OCI-LY1 (cell line): ENCODE measurements at regions not wholly inside any gene's neighbourhood (a gene's known extent, or its start where the extent isn't known, plus 50 kb on each side); places are given as distances from the start of the nearest gene placed in this dataset.

Experiments
- H2AFZ ChIP-seq: fragments of 200-600 bp; sonication (generic), shearing (Covaris generic); 2 replicates; pipeline ENCODE4 v1.6.0; 2014; ENCODE audit warnings: antibody characterized with exemption, mild to moderate bottlenecking, low read length
- H3F3A ChIP-seq: fragments of 200-600 bp; sonication (generic), shearing (Covaris generic); 2 replicates; pipeline ENCODE4 v1.6.0; 2014; ENCODE audit warnings: mild to moderate bottlenecking, antibody characterized with exemption, low read length, moderate library complexity; ENCODE audit not compliant: insufficient read depth
- H3K27ac ChIP-seq: fragments of 200-600 bp; sonication (generic); 2 replicates; pipeline ENCODE4 v1.5.1; 2014; ENCODE audit warnings: low read length, mixed run types, mild to moderate bottlenecking, low read depth; ENCODE audit not compliant: poor library complexity, severe bottlenecking
- H3K27me3 ChIP-seq: fragments of 200-600 bp; sonication (generic); 2 replicates; pipeline ENCODE4 v1.6.0; 2014; ENCODE audit warnings: antibody characterized with exemption, mild to moderate bottlenecking, low read length, moderate library complexity; ENCODE audit not compliant: insufficient read depth
- H3K36me3 ChIP-seq: fragments of 200-600 bp; sonication (generic); 2 replicates; pipeline ENCODE4 v1.6.1; 2014; ENCODE audit warnings: mild to moderate bottlenecking, antibody characterized with exemption, low read length, moderate library complexity, mixed read lengths; ENCODE audit not compliant: insufficient read depth
- H3K4me1 ChIP-seq: fragments of 200-600 bp; sonication (generic); 2 replicates; pipeline ENCODE4 v1.5.1; 2014; ENCODE audit warnings: mild to moderate bottlenecking, low read length, moderate library complexity; ENCODE audit not compliant: insufficient read depth, severe bottlenecking
- H3K4me2 ChIP-seq: fragments of 200-600 bp; sonication (generic), shearing (Covaris generic); 2 replicates; pipeline ENCODE4 v1.6.1; 2014; ENCODE audit warnings: low read length
- H3K4me3 ChIP-seq: fragments of 200-600 bp; sonication (generic); 2 replicates; pipeline ENCODE4 v1.5.1; 2014; ENCODE audit warnings: low read length, low read depth, mild to moderate bottlenecking, mixed read lengths; ENCODE audit not compliant: poor library complexity, severe bottlenecking
- H3K79me2 ChIP-seq: fragments of 200-600 bp; shearing (Covaris generic); 2 replicates; pipeline ENCODE4 v1.6.1; 2016; ENCODE audit warnings: mixed run types, low read length, mixed read lengths; ENCODE audit not compliant: insufficient read depth
- H3K9ac ChIP-seq: fragments of 200-600 bp; sonication (generic), shearing (Covaris generic); 2 replicates; pipeline ENCODE4 v1.6.1; 2014; ENCODE audit warnings: mild to moderate bottlenecking, low read length, mixed read lengths
- H3K9me2 ChIP-seq: fragments of 200-600 bp; sonication (generic), shearing (Covaris generic); 2 replicates; pipeline ENCODE4 v1.6.1; 2014; ENCODE audit warnings: low read depth, mild to moderate bottlenecking, low read length, mixed read lengths
- H3K9me3 ChIP-seq: fragments of 200-600 bp; shearing (Covaris generic); 2 replicates; pipeline ENCODE4 v1.6.1; 2014; ENCODE audit warnings: low read length, mixed read lengths
- H4K20me1 ChIP-seq: fragments of 200-600 bp; sonication (generic), shearing (Covaris generic); 2 replicates; pipeline ENCODE4 v1.6.0; 2016; ENCODE audit warnings: mild to moderate bottlenecking, low read length; ENCODE audit not compliant: insufficient read depth
- EZH2 ChIP-seq: fragments of 200-600 bp; sonication (generic), shearing (Covaris generic); IDR thresholded peaks from 2 replicates; pipeline ENCODE4 v1.8.0; 2017; ENCODE audit warnings: borderline replicate concordance, mixed run types, mild to moderate bottlenecking, antibody characterized with exemption, low read length, moderate library complexity, mixed read lengths
- TF ChIP-seq, protein P1 (sequence below): fragments of 200-600 bp; sonication (generic), shearing (Covaris generic); IDR thresholded peaks from 2 replicates; pipeline ENCODE4 v1.5.1; 2017; ENCODE audit warnings: mild to moderate bottlenecking, antibody characterized with exemption, low read length, moderate library complexity, mixed read lengths

DNA sequence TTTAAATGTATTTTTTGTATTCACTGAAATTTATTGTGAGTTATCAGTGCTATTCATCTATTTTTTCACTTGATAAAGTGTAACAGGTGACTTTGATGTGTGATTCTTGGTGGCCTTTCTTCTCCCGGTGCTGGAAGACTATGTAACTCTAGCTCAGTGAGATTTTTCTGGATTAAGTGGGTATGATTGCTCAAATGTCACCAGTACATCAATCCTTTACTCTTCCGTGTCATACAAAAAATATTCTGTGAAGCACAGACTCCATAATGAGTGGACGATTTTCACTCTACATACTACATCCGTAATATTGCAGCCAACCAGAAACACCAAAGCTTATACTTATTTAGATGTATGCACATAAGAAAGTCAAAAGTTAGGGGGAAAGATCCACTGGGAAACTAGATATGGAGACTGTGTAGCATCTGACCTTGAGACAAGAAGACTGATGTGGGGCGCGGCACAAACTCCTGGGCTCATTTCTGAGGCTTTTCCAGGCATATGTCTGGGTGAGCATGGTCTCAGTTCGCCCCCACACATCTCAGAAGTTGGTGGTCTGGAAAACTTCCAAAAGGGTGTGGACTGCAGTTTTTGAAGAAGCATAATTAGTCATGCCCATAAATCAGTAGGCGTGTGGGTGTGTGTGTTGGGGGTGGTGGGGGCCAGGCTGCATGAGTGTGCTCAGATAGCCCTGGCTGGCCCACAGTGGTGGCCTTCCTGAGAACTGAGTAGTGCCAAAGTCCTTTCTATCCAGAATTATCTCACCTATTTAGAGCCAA is 53.9 kb upstream of the TENM3 start:
- Histone ChIP-seq H3K27me3 (no peaks in the 10 kb centered on the region), H3K4me3 (no peak overlapping the region), H3K4me1 (no peaks in the 10 kb centered on the region), H3F3A (no peaks in the 10 kb centered on the region), H3K36me3 (no peaks in the 10 kb centered on the region), H3K9ac (no peak overlapping the region), H3K27ac (no peak overlapping the region), H3K79me2 (no peaks in the 10 kb centered on the region), H3K9me2 (no peaks in the 10 kb centered on the region), H3K4me2 (no peak overlapping the region), H4K20me1 (no peaks in the 10 kb centered on the region), H3K9me3 (no peaks in the 10 kb centered on the region), H2AFZ (no peak overlapping the region)
- TF ChIP-seq, protein P1, sequence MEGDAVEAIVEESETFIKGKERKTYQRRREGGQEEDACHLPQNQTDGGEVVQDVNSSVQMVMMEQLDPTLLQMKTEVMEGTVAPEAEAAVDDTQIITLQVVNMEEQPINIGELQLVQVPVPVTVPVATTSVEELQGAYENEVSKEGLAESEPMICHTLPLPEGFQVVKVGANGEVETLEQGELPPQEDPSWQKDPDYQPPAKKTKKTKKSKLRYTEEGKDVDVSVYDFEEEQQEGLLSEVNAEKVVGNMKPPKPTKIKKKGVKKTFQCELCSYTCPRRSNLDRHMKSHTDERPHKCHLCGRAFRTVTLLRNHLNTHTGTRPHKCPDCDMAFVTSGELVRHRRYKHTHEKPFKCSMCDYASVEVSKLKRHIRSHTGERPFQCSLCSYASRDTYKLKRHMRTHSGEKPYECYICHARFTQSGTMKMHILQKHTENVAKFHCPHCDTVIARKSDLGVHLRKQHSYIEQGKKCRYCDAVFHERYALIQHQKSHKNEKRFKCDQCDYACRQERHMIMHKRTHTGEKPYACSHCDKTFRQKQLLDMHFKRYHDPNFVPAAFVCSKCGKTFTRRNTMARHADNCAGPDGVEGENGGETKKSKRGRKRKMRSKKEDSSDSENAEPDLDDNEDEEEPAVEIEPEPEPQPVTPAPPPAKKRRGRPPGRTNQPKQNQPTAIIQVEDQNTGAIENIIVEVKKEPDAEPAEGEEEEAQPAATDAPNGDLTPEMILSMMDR = no peak
- no peak for TF ChIP-seq EZH2

DNA sequence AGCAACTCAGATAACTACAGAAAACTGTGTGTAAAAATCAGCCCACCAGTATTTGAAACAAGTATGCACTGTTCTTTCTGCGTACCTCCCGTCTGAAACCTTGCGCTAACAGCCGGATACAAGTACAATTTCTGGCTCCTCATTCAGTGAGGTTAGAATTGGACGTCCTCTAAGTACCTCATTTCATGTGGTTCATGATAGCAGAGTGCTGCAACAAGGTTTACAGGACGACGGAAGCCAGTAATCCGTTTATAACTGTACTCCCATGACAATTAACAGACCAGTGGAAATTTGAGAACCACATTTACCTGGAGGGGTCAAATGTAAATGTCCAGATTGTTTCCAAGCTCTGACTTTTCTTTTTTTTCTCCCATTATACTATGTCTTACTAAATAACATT is 52.9 kb upstream of the TENM3 start:
- TF ChIP-seq, protein P1 = no peak
- no peak for TF ChIP-seq EZH2
- no peaks in the 10 kb centered on the region for H3K79me2 ChIP-seq
- no peak overlapping the region for H3K4me2 ChIP-seq
- no peak overlapping the region for H2AFZ ChIP-seq
- H3K27ac ChIP-seq = no peak overlapping the region
- no peaks in the 10 kb centered on the region for H3K9me3 ChIP-seq
- H3K36me3 ChIP-seq = no peaks in the 10 kb centered on the region
- H3K9ac ChIP-seq = no peak overlapping the region
- no peaks in the 10 kb centered on the region for H3F3A ChIP-seq
- no peaks in the 10 kb centered on the region for H4K20me1 ChIP-seq
- no peaks in the 10 kb centered on the region for H3K9me2 ChIP-seq
- no peaks in the 10 kb centered on the region for H3K4me1 ChIP-seq
- no peaks in the 10 kb centered on the region for H3K27me3 ChIP-seq
- H3K4me3 ChIP-seq = no peak overlapping the region

DNA sequence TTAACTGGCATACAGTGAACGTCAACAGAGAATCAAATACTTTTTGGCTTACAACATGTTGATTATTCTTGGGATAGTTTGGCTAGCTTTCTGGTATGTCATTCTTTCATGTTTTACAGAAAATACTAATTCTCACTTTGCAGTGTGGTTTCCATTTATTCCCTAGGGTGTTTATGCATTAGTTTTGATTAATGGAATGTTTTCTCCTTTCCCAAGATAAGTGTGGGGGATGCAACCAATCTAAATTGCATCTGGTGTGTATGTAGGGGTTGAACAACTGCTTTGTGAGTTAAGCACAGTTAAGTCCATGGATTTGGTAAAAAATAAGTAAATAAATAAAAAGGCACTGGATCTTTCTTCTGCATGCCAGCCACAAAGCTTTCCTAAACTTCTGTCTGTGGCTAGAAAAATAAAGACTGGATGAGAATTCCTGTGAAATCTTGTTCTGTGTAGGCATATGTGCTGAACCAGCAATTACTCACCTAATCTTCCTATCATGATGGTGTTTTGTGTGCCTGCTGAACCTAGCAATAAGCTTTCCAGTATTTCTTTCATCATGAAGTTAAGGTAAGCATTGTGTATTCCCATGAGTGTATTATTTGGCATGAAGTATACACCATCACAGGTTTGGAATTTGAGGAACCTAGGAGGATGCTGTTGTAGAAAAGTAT is 50.6 kb upstream of the TENM3 start:
- no peaks in the 10 kb centered on the region for H3K9me3 ChIP-seq
- no peaks in the 10 kb centered on the region for H3K79me2 ChIP-seq
- H3K9me2 ChIP-seq = no peaks in the 10 kb centered on the region
- no peaks in the 10 kb centered on the region for H3F3A ChIP-seq
- H3K4me2 ChIP-seq = no peak overlapping the region
- H3K27ac ChIP-seq = no peak overlapping the region
- no peak overlapping the region for H3K4me3 ChIP-seq
- H3K4me1 ChIP-seq = no peaks in the 10 kb centered on the region
- H3K9ac ChIP-seq = no peak overlapping the region
- H4K20me1 ChIP-seq = no peaks in the 10 kb centered on the region
- no peaks in the 10 kb centered on the region for H3K36me3 ChIP-seq
- no peak overlapping the region for H2AFZ ChIP-seq
- H3K27me3 ChIP-seq = no peaks in the 10 kb centered on the region
- TF ChIP-seq EZH2 = no peak
- TF ChIP-seq, protein P1 = no peak
